ENCODE measurements at regions not wholly inside any gene's neighbourhood (a gene's known extent, or its start where the extent isn't known, plus 50 kb on each side); places are given as distances from the start of the nearest gene placed in this dataset.

DNA sequence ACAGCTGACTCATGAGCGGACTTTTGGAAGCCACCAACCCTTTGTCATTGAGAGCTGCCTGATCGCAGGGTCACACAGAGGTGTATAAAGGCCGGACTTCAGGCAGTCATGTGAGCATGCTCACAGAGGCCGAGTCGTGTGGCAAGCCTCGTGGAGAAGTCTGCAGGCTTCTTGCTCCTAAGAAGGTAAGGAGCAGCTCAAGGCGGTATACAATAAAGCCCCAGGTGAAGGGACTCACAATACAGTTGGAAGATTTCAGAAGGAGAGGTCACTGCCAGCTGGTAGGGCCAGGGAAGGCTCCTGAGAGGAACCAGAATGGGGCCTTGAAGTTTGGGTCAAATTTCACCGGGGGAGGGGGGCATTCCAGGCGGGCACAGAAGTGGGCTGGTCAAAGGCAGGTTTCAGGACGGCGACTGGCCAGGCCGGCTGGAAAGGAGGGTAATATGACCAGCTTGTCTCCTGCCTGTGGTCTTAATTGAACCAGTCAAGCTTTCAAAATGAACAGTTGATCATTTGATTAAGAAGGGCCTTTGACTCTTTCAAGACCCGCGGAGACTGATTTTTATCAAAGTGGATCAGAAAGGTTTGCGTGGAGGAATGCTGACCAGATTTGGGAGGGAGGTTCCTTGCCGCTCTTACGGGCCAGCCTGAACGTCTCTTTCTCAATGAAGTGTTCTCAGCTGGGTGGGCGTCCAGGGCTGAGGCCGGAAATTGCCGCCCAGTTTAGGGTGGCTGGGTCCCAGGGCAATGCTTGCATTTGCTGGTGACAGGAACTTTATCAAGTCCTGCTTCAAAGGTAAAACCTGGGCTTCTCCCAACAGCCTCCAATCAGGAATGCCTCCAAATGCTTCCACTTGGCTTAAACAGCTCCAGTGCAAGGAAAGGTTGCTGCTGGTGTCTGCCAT is 178.6 kb downstream of the EMX2 start:
- Mint-ChIP-seq H3K9me3 (peaks cover 0 to 17% (median 6%) of the 10 kb centered on the region in 7 donors), H3K27me3 (peaks cover 0 to 12% (median 6%) of the 10 kb centered on the region in 3 donors), H3K4me1 (no peaks in the 10 kb centered on the region), H3K36me3 (no peaks in the 10 kb centered on the region), H3K27ac (no peak overlapping the region), H3K4me3 (no peak overlapping the region)
- no peak for DNase-seq
- no peak for ATAC-seq (ENCODE audit: low read depth in 2 of 2)

- DNase-seq = no peak
- Mint-ChIP-seq H3K4me3 (no peak overlapping the region), H3K4me1 (no peaks in the 10 kb centered on the region), H3K27ac (no peak overlapping the region), H3K27me3 (peaks cover 0 to 12% (median 6%) of the 10 kb centered on the region in 3 donors), H3K36me3 (no peaks in the 10 kb centered on the region), H3K9me3 (peaks cover 0 to 17% (median 6%) of the 10 kb centered on the region in 7 donors)
- no peak for ATAC-seq (ENCODE audit: low read depth in 2 of 2)
Measured at GRCh38 chr10:117721873-117722272, 179.3 kb downstream of the EMX2 start.

GRCh38 chr10:117723343-117723742 is 180.8 kb downstream of the EMX2 start:
- H3K27ac Mint-ChIP-seq = no peak overlapping the region
- no peaks in the 10 kb centered on the region for H3K36me3 Mint-ChIP-seq
- ATAC-seq (ENCODE audit: low read depth in 2 of 2) = no peak

DNA sequence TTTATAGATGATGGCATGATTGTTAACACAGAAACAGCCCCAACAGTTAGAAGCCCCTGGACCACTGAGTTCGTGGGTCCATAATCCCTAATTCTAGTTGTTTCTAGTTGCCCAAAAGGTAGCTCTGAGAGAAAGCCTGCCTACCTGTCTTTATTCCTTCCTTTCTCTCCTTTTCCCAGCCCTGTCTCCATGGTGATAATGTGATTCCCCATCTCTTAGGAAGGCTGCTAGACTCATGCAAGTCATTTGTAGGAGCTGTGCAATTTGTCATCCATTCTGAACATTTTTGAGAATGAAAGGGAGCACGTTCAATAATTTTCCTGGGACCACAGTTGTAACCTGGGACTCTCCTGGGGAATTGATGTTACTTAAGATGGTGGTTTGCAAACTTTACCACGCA is 183.4 kb downstream of the EMX2 start:
- ATAC-seq (ENCODE audit: low read depth in 2 of 2) = no peak
- Mint-ChIP-seq H3K4me1 (no peaks in the 10 kb centered on the region), H3K9me3 (peaks cover 0 to 10% (median 5%) of the 10 kb centered on the region in 7 donors), H3K27me3 (peaks cover 11 to 33% (median 17%) of the 10 kb centered on the region in 3 donors), H3K4me3 (no peak overlapping the region), H3K36me3 (no peaks in the 10 kb centered on the region), H3K27ac (no peak overlapping the region)
- no peak for DNase-seq

More at GRCh38 chr10:117723343-117723742, 180.8 kb downstream of the EMX2 start:
- H3K4me3 Mint-ChIP-seq = no peak overlapping the region
- peaks cover 5 to 17% (median 8%) of the 10 kb centered on the region in 3 donors for H3K27me3 Mint-ChIP-seq
- no peaks in the 10 kb centered on the region for H3K4me1 Mint-ChIP-seq
- DNase-seq = no peak
- peaks cover 0 to 10% (median 5%) of the 10 kb centered on the region in 7 donors for H3K9me3 Mint-ChIP-seq

DNA sequence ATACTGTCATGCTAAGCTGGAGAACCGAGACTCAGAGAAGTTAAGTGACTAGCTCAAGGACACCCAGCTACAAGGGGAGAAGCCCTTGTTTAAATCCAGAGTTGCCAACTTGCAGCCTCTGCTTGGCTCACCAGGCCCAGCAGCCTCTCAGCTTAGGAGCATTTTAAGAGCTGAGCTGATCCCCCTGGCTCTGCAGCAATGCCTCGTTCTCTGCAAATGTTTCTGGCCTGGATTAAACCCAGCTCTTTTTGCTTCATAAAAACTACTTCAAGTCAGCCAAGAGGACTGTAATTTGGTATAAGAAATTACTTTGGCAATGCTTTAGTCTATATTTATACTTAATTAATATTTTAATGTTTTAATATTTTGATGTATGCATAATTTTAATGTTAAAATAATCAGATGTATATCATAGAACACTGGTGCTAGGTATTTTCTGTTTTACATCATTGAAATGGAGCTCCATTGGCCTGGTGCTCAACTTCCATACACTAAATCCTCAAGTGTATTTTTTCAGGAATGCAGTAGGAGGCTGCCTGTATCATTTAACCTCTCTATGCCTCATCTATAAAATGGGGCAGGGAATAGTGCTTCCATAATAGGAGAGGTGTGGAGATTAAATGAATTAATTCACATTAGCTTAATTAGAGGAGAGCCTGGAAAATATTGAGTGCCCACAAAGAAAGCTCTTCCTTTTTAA is 184.2 kb downstream of the EMX2 start:
- no peaks in the 10 kb centered on the region for H3K4me1 Mint-ChIP-seq
- no peak for ATAC-seq (ENCODE audit: low read depth in 2 of 2)
- no peak overlapping the region for H3K4me3 Mint-ChIP-seq
- H3K36me3 Mint-ChIP-seq = no peaks in the 10 kb centered on the region
- peaks cover 0 to 10% (median 5%) of the 10 kb centered on the region in 7 donors for H3K9me3 Mint-ChIP-seq
- peaks cover 19 to 36% (median 24%) of the 10 kb centered on the region in 3 donors for H3K27me3 Mint-ChIP-seq
- no peak for DNase-seq
- no peak overlapping the region for H3K27ac Mint-ChIP-seq

GRCh38 chr10:117727421-117727820 is 184.9 kb downstream of the EMX2 start:
- H3K36me3 Mint-ChIP-seq = no peaks in the 10 kb centered on the region
- H3K9me3 Mint-ChIP-seq = peaks cover 0 to 10% (median 5%) of the 10 kb centered on the region in 7 donors
- ATAC-seq (ENCODE audit: low read depth in 2 of 2) (no peak), DNase-seq (no peak)
- no peak overlapping the region for H3K27ac Mint-ChIP-seq
- H3K4me1 Mint-ChIP-seq = no peaks in the 10 kb centered on the region
- H3K4me3 Mint-ChIP-seq = no peak overlapping the region
- peaks cover 25 to 38% (median 31%) of the 10 kb centered on the region in 3 donors for H3K27me3 Mint-ChIP-seq

GRCh38 chr10:117728087-117728486 is 185.5 kb downstream of the EMX2 start:
- H3K9me3 Mint-ChIP-seq = peaks cover 0 to 10% (median 4%) of the 10 kb centered on the region in 7 donors
- no peak for DNase-seq
- no peak overlapping the region for H3K27ac Mint-ChIP-seq
- no peak overlapping the region for H3K4me3 Mint-ChIP-seq
- H3K36me3 Mint-ChIP-seq = no peaks in the 10 kb centered on the region
- H3K4me1 Mint-ChIP-seq = no peaks in the 10 kb centered on the region
- H3K27me3 Mint-ChIP-seq = peaks cover 25 to 41% (median 34%) of the 10 kb centered on the region in 3 donors
- ATAC-seq (ENCODE audit: low read depth in 2 of 2) = no peak

- Mint-ChIP-seq H3K27ac (no peak overlapping the region), H3K4me3 (no peak overlapping the region), H3K9me3 (peaks cover 0 to 7% (median 3%) of the 10 kb centered on the region in 7 donors), H3K36me3 (no peaks in the 10 kb centered on the region), H3K4me1 (no peaks in the 10 kb centered on the region), H3K27me3 (peaks cover 25 to 47% (median 42%) of the 10 kb centered on the region in 3 donors)
- no peak for DNase-seq
- no peak for ATAC-seq (ENCODE audit: low read depth in 2 of 2)
Measured at GRCh38 chr10:117729156-117729555, 186.6 kb downstream of the EMX2 start.

DNA sequence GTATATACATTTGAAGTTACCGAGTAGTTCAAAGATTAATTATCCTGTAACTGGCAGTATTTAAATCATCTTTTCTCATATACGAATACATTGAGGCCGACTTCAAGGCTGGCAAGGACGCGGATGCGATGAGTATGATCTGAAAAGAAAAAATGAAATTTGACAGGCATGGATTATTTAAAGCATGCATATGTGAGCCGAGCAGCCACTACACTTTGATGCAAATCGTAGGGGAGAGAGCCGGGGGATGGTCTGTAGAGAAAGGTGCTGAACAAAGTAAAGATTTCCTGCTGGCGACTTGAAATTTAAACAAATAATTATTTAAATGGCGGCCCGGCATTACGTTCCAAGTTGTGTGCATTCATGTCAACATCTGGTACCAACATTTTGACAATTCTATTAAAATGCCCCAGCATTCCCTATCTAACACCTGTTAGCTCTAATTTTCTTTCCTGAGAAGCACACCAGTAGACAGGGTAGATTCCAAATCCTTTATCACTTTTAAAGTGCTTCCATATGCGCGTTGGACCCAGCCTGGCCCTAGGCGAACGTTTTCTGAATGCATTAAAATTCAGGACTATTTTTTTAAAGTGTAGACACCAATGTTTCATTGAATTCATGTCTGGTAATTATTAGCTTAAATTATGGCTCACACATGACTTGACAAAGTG is 188.7 kb downstream of the EMX2 start:
- H3K9me3 Mint-ChIP-seq = peaks cover 0 to 5% (median 0%) of the 10 kb centered on the region in 7 donors
- ATAC-seq (ENCODE audit: low read depth in 2 of 2) = no peak
- no peak for DNase-seq
- H3K36me3 Mint-ChIP-seq = no peaks in the 10 kb centered on the region
- H3K27ac Mint-ChIP-seq = no peak overlapping the region
- H3K4me3 Mint-ChIP-seq = no peak overlapping the region
- peaks cover 34 to 61% (median 54%) of the 10 kb centered on the region in 3 donors for H3K27me3 Mint-ChIP-seq
- peaks cover 0 to 2% (median 0%) of the 10 kb centered on the region in 3 donors for H3K4me1 Mint-ChIP-seq

DNA sequence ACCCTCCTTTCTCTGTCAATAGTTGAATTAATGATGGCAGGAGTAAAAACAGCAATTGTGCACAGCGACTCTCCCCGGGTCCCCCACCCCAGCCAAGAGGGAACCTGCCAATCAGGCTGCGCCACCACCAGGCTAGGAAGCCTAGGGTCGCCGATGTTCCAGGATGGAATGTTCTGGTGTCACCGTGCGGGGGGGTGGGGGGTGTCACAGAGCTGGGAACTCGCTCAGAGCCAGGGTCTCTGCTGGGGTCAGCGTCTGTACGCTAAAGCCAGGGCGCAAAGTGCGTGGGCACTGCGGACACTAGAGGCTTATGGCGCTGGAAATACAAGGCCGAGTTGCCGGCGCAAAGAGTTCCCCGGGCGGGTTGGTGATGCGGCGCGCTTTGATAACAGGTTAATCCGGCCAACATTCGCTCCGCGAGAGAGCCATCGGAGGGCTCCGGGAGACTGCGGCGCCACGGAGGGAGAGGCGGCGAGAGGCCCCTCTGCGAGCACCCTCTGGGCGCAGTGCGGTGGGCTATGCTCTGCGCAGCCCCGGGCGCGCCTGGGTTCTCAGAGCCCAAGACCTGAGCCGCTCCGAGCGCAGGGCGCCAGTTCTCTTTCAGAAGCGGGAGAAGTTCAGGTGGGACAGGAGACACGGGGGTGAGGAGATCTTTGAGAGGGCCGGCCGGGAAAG is 192.3 kb downstream of the EMX2 start:
- peaks cover 0 to 2% (median 0%) of the 10 kb centered on the region in 3 donors for H3K4me1 Mint-ChIP-seq
- no peaks in the 10 kb centered on the region for H3K36me3 Mint-ChIP-seq
- ATAC-seq (ENCODE audit: low read depth in 2 of 2) = no peak
- H3K4me3 Mint-ChIP-seq = no peak overlapping the region
- peaks cover 34 to 58% (median 48%) of the 10 kb centered on the region in 3 donors for H3K27me3 Mint-ChIP-seq
- H3K27ac Mint-ChIP-seq = no peak overlapping the region
- DNase-seq = no peak
- peaks cover 0 to 2% (median 0%) of the 10 kb centered on the region in 7 donors for H3K9me3 Mint-ChIP-seq

DNA sequence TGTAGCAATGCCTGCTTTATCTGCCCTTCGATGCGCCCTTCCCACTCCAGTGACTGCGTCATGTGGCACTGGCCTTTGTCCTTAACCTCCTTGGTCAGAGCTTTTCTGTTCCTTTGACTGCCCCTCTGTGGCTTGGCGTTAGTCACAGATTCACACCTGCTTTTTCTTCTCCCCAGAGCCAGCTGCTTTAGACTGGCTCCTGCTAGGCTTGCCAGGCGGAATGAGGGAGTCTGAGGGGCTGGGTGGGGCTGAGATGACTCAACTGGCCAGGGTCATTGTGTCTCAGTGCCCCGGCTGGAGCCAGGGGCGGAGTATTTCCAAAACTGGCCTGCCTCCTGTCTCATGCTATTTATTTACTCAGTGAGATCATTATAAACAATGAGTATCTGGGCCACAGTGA is 194.1 kb downstream of the EMX2 start:
- ATAC-seq (ENCODE audit: low read depth in 2 of 2) (no peak), DNase-seq (no peak)
- Mint-ChIP-seq H3K4me3 (no peak overlapping the region), H3K36me3 (no peaks in the 10 kb centered on the region), H3K27me3 (peaks cover 33 to 53% (median 37%) of the 10 kb centered on the region in 3 donors), H3K27ac (no peak overlapping the region), H3K4me1 (peaks cover 0 to 2% (median 0%) of the 10 kb centered on the region in 3 donors), H3K9me3 (no peaks in the 10 kb centered on the region)

DNA sequence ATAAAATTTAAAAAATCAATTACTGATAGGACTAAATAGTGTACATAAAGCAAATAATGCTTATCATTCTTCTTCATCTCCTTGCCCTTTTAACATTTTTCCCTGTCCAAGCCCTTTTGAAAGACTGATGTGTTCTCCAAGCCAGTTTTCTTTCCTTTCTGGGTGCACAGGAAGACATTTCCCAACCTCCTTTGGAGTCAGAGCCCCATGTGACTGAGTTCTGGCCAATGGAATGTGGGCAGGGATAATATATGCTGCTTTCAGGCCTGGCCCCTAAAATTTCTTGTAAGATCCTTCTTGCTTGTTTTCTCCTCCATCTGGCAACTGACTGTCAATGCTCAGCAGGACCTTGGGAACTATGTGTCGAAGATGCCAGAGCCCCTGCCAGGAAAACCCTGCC is 197.5 kb downstream of the EMX2 start:
- Mint-ChIP-seq H3K4me3 (no peak overlapping the region), H3K27ac (no peak overlapping the region), H3K36me3 (no peaks in the 10 kb centered on the region), H3K27me3 (peaks cover 25 to 51% (median 28%) of the 10 kb centered on the region in 3 donors), H3K9me3 (no peaks in the 10 kb centered on the region), H3K4me1 (peaks cover 0 to 2% (median 0%) of the 10 kb centered on the region in 3 donors)
- DNase-seq (no peak), ATAC-seq (ENCODE audit: low read depth in 2 of 2) (no peak)
